Body of pancreas (tissue), 4 donors: ENCODE measurements at regions not wholly inside any gene's neighbourhood (a gene's known extent, or its start where the extent isn't known, plus 50 kb on each side); places are given as distances from the start of the nearest gene placed in this dataset.

ENCODE experiments used
- ATAC-seq: fragments of 150-250 bp; one replicate; pipeline ENCODE4 v1.9.1; 2016
- DNase-seq, 4 donors: peaks; one replicate each; pipeline ENCODE4 v3.0.0-alpha.2; 2019
- H3K27ac ChIP-seq, 4 donors: fragments of 200-600 bp; sonication (generic); 1 replicate in 3 of 4; 2 replicates in 1 of 4; pipeline versions ENCODE4 v1.5.1 to v1.6.1; 2016 to 2019; ENCODE audit warnings: mild to moderate bottlenecking in 1 of 4, mixed read lengths in 1 of 4, moderate library complexity in 1 of 4
- H3K27me3 ChIP-seq, 2 donors: fragments of 200-600 bp; sonication (generic); one replicate each; pipeline ENCODE4 v1.6.0; 2016; ENCODE audit warnings: mild to moderate bottlenecking in 1 of 2
- H3K36me3 ChIP-seq, 2 donors: fragments of 200-600 bp; sonication (generic); replicated peaks in 1 of 2; 2 replicates each; pipeline ENCODE4 v1.5.1; 2016; ENCODE audit warnings: low read depth in 2 of 2; ENCODE audit not compliant: insufficient read depth in 1 of 2
- H3K4me1 ChIP-seq: fragments of 200-600 bp; sonication (generic); one replicate; pipeline ENCODE4 v1.6.0; 2016
- H3K4me3 ChIP-seq, 2 donors: fragments of 200-600 bp; sonication (generic); 1 replicate in 1 of 2; 2 replicates in 1 of 2; pipeline ENCODE4 v1.5.1; 2016 to 2019
- H3K9me3 ChIP-seq, 3 donors: fragments of 200-600 bp; sonication (generic); 1 replicate in 2 of 3; 2 replicates in 1 of 3; pipeline ENCODE4 v1.5.1; 2016
- CTCF ChIP-seq, 7 experiments: fragments of 450-650 bp in 4 of 7; fragments of 200-600 bp in 3 of 7; sonication (generic) in 3 of 7; IDR thresholded peaks; one replicate each; pipeline ENCODE4 v1.5.1; 2016 to 2019; ENCODE audit warnings: antibody characterized with exemption in 7 of 7
- POLR2A ChIP-seq, 3 donors: fragments of 450-650 bp; IDR thresholded peaks; one replicate each; pipeline ENCODE4 v1.6.1; 2016; ENCODE audit warnings: antibody characterized with exemption in 3 of 3, mild to moderate bottlenecking in 2 of 3
- WGBS, 2 donors: methylation state at CpG; one replicate each; pipeline ENCODE4 v1.1.5; 2017; 5-methylcytosine and 5-hydroxymethylcytosine counted together
- intact Hi-C: fragments of 100-400 bp; cut with DNase I; formaldehyde crosslinking; loops from one replicate; pipeline ENCODE4 v1.15.1; 2023

- Histone ChIP-seq H3K36me3 (no peaks in the 10 kb centered on the region), H3K27me3 (no peaks in the 10 kb centered on the region), H3K4me1 (peaks cover 7% of the 10 kb centered on the region), H3K9me3 (no peaks in the 10 kb centered on the region), H3K4me3 (no peak overlapping the region), H3K27ac (no peak overlapping the region)
- 67 to 78% methylated on average over 1 of the region's 1 CpG for WGBS, 2 donors
- ATAC-seq (no peak), DNase-seq (no peak)
- intact Hi-C loops: no loop called here
- TF ChIP-seq POLR2A (IDR thresholded peaks at IDR 0.05) (no peak), CTCF (IDR thresholded peaks at IDR 0.05) (no peak)
These were observed 981.2 kb upstream of the KLHL29 start for GRCh38 chr2:22403748-22404147.

GRCh38 chr2:22406625-22407024, 978.4 kb upstream of the KLHL29 start:
- no peak overlapping the region for H3K4me3 ChIP-seq
- no peak overlapping the region for H3K27ac ChIP-seq
- WGBS, 2 donors: 66 to 80% methylated on average over 2 of the region's 2 CpGs
- H3K36me3 ChIP-seq: no peaks in the 10 kb centered on the region
- ATAC-seq (no peak), DNase-seq (no peak)
- TF ChIP-seq POLR2A (IDR thresholded peaks at IDR 0.05) (no peak), CTCF (IDR thresholded peaks at IDR 0.05) (no peak)
- intact Hi-C loops: no loop called here
- H3K4me1 ChIP-seq: peaks cover 8% of the 10 kb centered on the region
- no peaks in the 10 kb centered on the region for H3K9me3 ChIP-seq
- no peaks in the 10 kb centered on the region for H3K27me3 ChIP-seq

- Histone ChIP-seq H3K27me3 (no peaks in the 10 kb centered on the region), H3K4me1 (no peaks in the 10 kb centered on the region), H3K27ac (no peak overlapping the region), H3K9me3 (no peaks in the 10 kb centered on the region), H3K36me3 (no peaks in the 10 kb centered on the region), H3K4me3 (no peak overlapping the region)
- ATAC-seq: no peak
- TF ChIP-seq POLR2A (IDR thresholded peaks at IDR 0.05) (no peak), CTCF (IDR thresholded peaks at IDR 0.05) (no peak)
- no peak for DNase-seq
- intact Hi-C loops: no loop called here
These were observed 964.9 kb upstream of the KLHL29 start for GRCh38 chr2:22420076-22420475.

- no peaks in the 10 kb centered on the region for H3K9me3 ChIP-seq
- H3K4me1 ChIP-seq: no peaks in the 10 kb centered on the region
- TF ChIP-seq POLR2A (IDR thresholded peaks at IDR 0.05) (no peak), CTCF (IDR thresholded peaks at IDR 0.05) (no peak)
- intact Hi-C loops: no loop called here
- H3K36me3 ChIP-seq: no peaks in the 10 kb centered on the region
- 13 to 28% methylated on average over 1 of the region's 1 CpG for WGBS, 2 donors
- no peaks in the 10 kb centered on the region for H3K27me3 ChIP-seq
- no peak for ATAC-seq
- DNase-seq: no peak
- H3K27ac ChIP-seq: no peak overlapping the region
- no peak overlapping the region for H3K4me3 ChIP-seq
These were observed 942.9 kb upstream of the KLHL29 start for GRCh38 chr2:22442051-22442450.

- Histone ChIP-seq H3K27me3 (no peaks in the 10 kb centered on the region), H3K27ac (no peak overlapping the region), H3K36me3 (no peaks in the 10 kb centered on the region), H3K9me3 (no peaks in the 10 kb centered on the region), H3K4me3 (no peak overlapping the region), H3K4me1 (no peaks in the 10 kb centered on the region)
- 55% methylated on average over 1 of the region's 1 CpG for WGBS, 2 donors
- intact Hi-C loops: no loop called here
- TF ChIP-seq POLR2A (IDR thresholded peaks at IDR 0.05) (no peak), CTCF (IDR thresholded peaks at IDR 0.05) (no peak)
- ATAC-seq: no peak
- no peak for DNase-seq
These were observed 940.7 kb upstream of the KLHL29 start for GRCh38 chr2:22444281-22444680.
